Smooth muscle cell (in vitro differentiated cells): ENCODE measurements at regions not wholly inside any gene's neighbourhood (a gene's known extent, or its start where the extent isn't known, plus 50 kb on each side); places are given as distances from the start of the nearest gene placed in this dataset.

Experiments used
- DNase-seq: peaks from one replicate; lab custom pipeline; 2025; ENCODE audit not compliant: unreplicated experiment; lab: John Stamatoyannopoulos, UW
- H2AFZ ChIP-seq: fragments of 200-600 bp; sonication (generic); 2 replicates; pipeline ENCODE4 v1.6.0; 2016; ENCODE audit warnings: antibody characterized with exemption, low read depth, mild to moderate bottlenecking
- H3F3A ChIP-seq: fragments of 200-600 bp; sonication (generic); 2 replicates; pipeline ENCODE4 v1.6.0; 2017; ENCODE audit warnings: antibody characterized with exemption, low read depth
- H3K27ac ChIP-seq: fragments of 200-600 bp; sonication (generic); 2 replicates; pipeline ENCODE4 v1.5.1; 2016; ENCODE audit warnings: low read depth, mild to moderate bottlenecking
- H3K27me3 ChIP-seq: fragments of 200-600 bp; sonication (generic); 2 replicates; pipeline ENCODE4 v1.6.1; 2016; ENCODE audit warnings: low read depth, mild to moderate bottlenecking
- H3K36me3 ChIP-seq: fragments of 200-600 bp; sonication (generic); 2 replicates; pipeline ENCODE4 v1.5.1; 2016; ENCODE audit warnings: low read depth
- H3K4me1 ChIP-seq: fragments of 200-600 bp; sonication (generic); 2 replicates; pipeline ENCODE4 v1.5.1; 2016; ENCODE audit warnings: low read depth
- H3K4me2 ChIP-seq: fragments of 200-600 bp; sonication (generic); 2 replicates; pipeline ENCODE4 v1.6.0; 2016; ENCODE audit warnings: mild to moderate bottlenecking
- H3K4me3 ChIP-seq: fragments of 200-600 bp; sonication (generic); 2 replicates; pipeline ENCODE4 v1.5.1; 2016; ENCODE audit warnings: mild to moderate bottlenecking
- H3K79me2 ChIP-seq: fragments of 200-600 bp; sonication (generic); 2 replicates; pipeline ENCODE4 v1.6.0; 2016; ENCODE audit warnings: low read depth, mild to moderate bottlenecking
- H3K9ac ChIP-seq: fragments of 200-600 bp; sonication (generic); 2 replicates; pipeline ENCODE4 v1.6.0; 2016; ENCODE audit warnings: low read depth
- H3K9me3 ChIP-seq: fragments of 200-600 bp; sonication (generic); replicated peaks from 2 replicates; pipeline ENCODE4 v1.5.1; 2016; ENCODE audit warnings: low read depth
- H4K20me1 ChIP-seq: fragments of 200-600 bp; sonication (generic); 2 replicates; pipeline ENCODE4 v1.6.0; 2016; ENCODE audit warnings: low read depth
- CTCF ChIP-seq: fragments of 200-600 bp; sonication (generic); IDR thresholded peaks from 2 replicates; pipeline ENCODE4 v1.5.1; 2017; ENCODE audit warnings: borderline replicate concordance, mild to moderate bottlenecking, antibody characterized with exemption; ENCODE audit not compliant: insufficient read depth, poor library complexity, severe bottlenecking
- WGBS: methylation state at CpG from one replicate; pipeline ENCODE4 v1.1.7; 2016; ENCODE audit warnings: low lambda C conversion rate; 5-methylcytosine and 5-hydroxymethylcytosine counted together

DNA sequence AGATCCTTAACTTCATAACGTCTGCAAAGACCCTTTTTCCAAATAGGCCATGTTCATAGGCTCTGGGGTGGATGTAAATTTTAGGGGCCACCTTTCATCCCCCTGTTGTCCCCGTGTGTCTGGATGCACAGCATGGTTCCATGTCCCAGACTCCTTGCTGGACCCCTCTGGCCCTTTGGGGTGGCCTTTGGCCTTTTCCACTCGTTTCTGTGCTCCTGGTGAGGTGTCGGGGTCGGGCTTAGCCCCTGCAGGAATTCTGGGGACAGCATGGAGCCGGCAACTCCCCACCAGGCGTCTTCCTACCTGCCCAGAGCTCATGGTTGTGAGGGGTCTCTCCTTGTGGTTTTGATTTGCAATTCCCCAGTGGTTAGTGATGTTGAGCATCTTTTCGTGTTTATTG is 183.5 kb downstream of the SEC14L1 start:
- Histone ChIP-seq H3K79me2 (peaks cover 61% of the 10 kb centered on the region), H3F3A (peaks cover 25% of the 10 kb centered on the region), H3K4me1 (peaks cover 6% of the 10 kb centered on the region), H3K4me2 (peak overlapping the region; percentile 76), H4K20me1 (peaks cover 51% of the 10 kb centered on the region), H2AFZ (no peak overlapping the region), H3K9me3 (no peaks in the 10 kb centered on the region), H3K27ac (peak overlapping the region; percentile 98), H3K36me3 (no peaks in the 10 kb centered on the region), H3K9ac (peak overlapping the region; percentile 92), H3K27me3 (no peaks in the 10 kb centered on the region), H3K4me3 (peak overlapping the region; percentile 15)
- 91% methylated on average over 8 of the region's 8 CpGs for WGBS
- TF ChIP-seq CTCF: no peak
- DNase-seq: no peak

DNA sequence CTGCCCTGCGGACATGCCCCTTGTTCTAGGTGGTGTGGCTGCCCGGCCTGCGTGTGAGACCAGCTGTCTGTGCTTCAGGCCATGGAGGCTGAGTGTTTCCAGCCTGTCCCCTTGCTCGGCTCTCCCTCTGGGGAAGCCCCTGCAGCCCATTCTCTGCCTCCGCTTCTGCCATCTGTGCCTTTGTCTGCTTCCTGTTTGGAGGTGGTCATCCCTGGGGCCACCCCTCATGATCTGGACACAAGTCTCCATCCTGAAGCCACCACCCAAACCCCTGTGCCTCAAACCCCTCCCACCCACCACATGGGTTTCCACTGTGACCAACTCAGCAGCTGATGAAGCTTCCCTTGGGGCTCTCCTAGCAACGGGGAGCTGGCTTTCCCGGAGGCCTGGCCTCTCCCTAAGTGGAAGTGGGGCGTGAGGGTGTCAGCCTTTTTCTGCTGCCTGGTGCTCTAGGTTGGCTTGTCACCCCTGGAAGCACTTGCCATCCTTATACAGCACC is 184.9 kb downstream of the SEC14L1 start:
- Histone ChIP-seq H3K79me2 (peaks cover 70% of the 10 kb centered on the region), H3K9me3 (no peaks in the 10 kb centered on the region), H3K4me3 (no peak overlapping the region), H3F3A (peaks cover 14% of the 10 kb centered on the region), H3K4me2 (peak overlapping the region; percentile 23), H3K27ac (peak overlapping the region; percentile 98), H3K27me3 (no peaks in the 10 kb centered on the region), H4K20me1 (peaks cover 65% of the 10 kb centered on the region), H3K9ac (peak overlapping the region; percentile 71), H2AFZ (no peak overlapping the region), H3K36me3 (no peaks in the 10 kb centered on the region), H3K4me1 (peaks cover 4% of the 10 kb centered on the region)
- TF ChIP-seq CTCF: no peak
- no peak for DNase-seq
- 62% methylated on average over 8 of the region's 8 CpGs for WGBS

- no peak for DNase-seq
- H3K4me2 ChIP-seq: peak overlapping the region; percentile 23
These were observed 185.4 kb downstream of the SEC14L1 start for GRCh38 chr17:77326076-77326591.

More at GRCh38 chr17:77326076-77326591, 185.4 kb downstream of the SEC14L1 start:
- H3K4me1 ChIP-seq: peaks cover 1% of the 10 kb centered on the region
- H3K36me3 ChIP-seq: no peaks in the 10 kb centered on the region
- no peaks in the 10 kb centered on the region for H3K27me3 ChIP-seq
- 94% methylated on average over 17 of the region's 18 CpGs for WGBS
- H4K20me1 ChIP-seq: peaks cover 70% of the 10 kb centered on the region
- H3K4me3 ChIP-seq: no peak overlapping the region
- TF ChIP-seq CTCF: no peak
- peaks cover 14% of the 10 kb centered on the region for H3F3A ChIP-seq
- peak overlapping the region; percentile 71 for H3K9ac ChIP-seq
- peaks cover 70% of the 10 kb centered on the region for H3K79me2 ChIP-seq
- H3K27ac ChIP-seq: peak overlapping the region; percentile 98
- no peak overlapping the region for H2AFZ ChIP-seq
- no peaks in the 10 kb centered on the region for H3K9me3 ChIP-seq
